AG09309 (cell line): ENCODE measurements at regions not wholly inside any gene's neighbourhood (a gene's known extent, or its start where the extent isn't known, plus 50 kb on each side); places are given as distances from the start of the nearest gene placed in this dataset.
"Not testable (repeated sequence)": the region's sequence is repeated elsewhere in the genome, so short reads cannot be mapped to it uniquely, and the experiment has no call there.

Source experiments
- DNase-seq: peaks from one replicate; pipeline ENCODE4 v3.0.0-alpha.2; 2010; ENCODE audit warnings: low read depth
- H3K4me3 ChIP-seq: 2 replicates; pipeline ENCODE4 v1.5.1; 2011; ENCODE audit warnings: mild to moderate bottlenecking, low read depth, low read length, moderate library complexity; ENCODE audit not compliant: control insufficient read depth
- TF ChIP-seq, protein P1 (sequence below): IDR thresholded peaks from 2 replicates; pipeline ENCODE4 v1.5.1; 2011; ENCODE audit warnings: mild to moderate bottlenecking, low read depth, low read length, inconsistent platforms; ENCODE audit not compliant: insufficient read depth, control insufficient read depth; ENCODE audit errors: missing control alignments

DNA sequence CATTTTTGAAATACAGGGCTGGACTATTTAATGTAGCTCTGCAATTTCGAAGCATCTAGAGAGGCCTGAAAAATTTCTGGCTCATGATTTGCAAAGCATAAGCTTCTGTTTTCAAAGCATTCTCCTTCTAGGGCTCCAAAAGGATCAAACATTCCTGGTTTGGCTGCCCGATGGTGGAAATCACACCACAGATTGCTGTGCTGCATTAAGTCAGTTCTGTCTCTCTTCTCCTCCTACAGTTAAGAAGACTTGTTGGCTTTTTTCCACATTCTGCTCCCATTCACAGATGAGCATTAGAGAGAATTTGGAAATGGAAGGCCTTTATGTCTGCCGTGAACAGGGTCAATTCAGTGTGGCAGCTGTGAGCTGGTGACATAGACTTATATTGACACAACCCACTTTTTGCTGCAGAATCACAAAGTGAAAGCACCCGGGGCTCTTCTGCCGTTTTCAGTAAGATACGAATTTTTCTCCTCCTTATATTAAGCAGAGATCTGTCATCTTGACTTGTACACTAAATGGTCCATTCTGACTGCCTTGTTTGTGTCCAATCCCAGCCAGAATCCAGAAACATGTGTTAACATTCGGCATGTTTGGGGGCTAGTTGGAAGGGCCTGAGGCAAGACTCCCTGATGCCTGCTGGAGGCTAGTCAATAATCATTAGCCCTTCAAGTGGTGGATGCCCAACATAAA, 330.8 kb upstream of the DEFB112 start:
- TF ChIP-seq, protein P1, sequence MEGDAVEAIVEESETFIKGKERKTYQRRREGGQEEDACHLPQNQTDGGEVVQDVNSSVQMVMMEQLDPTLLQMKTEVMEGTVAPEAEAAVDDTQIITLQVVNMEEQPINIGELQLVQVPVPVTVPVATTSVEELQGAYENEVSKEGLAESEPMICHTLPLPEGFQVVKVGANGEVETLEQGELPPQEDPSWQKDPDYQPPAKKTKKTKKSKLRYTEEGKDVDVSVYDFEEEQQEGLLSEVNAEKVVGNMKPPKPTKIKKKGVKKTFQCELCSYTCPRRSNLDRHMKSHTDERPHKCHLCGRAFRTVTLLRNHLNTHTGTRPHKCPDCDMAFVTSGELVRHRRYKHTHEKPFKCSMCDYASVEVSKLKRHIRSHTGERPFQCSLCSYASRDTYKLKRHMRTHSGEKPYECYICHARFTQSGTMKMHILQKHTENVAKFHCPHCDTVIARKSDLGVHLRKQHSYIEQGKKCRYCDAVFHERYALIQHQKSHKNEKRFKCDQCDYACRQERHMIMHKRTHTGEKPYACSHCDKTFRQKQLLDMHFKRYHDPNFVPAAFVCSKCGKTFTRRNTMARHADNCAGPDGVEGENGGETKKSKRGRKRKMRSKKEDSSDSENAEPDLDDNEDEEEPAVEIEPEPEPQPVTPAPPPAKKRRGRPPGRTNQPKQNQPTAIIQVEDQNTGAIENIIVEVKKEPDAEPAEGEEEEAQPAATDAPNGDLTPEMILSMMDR: no peak
- H3K4me3 ChIP-seq: no peak overlapping the region
- DNase-seq: no peak

DNA sequence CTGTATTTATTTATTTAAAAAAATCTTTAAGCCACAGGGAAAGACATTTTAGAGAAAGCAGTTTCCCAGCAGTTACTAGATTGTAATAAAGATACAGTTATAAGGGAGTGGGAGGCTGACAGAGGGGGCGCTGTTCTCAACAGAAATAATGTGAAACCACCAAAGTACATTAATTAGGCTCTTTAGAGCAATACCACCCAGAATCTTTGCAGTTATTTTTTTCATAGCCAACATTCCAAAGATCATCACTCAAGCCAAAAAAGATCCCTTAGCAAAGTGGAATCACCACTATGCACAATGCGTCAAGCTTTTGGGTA, 331.3 kb upstream of the DEFB112 start:
- no peak overlapping the region for H3K4me3 ChIP-seq
- no peak for DNase-seq
- TF ChIP-seq, protein P1: no peak

DNA sequence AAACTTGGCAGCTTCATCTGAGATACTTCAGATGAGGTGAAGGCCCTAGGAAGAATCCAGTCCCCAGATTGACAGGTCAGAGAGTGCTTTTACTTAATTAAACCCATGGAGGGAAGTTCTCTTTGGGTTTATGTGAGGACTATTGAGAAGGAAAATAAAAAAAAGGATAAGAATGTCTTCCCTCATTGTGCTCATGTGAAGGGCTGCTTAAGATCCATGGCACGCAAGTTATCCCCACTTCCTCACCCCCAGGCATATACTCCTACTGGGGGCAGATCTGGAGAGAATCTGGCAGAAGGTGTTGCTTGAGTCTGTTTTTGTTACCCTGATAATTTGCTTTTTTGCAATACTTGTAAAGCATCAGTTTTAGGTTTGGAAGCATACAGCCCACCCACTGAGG, 322.9 kb upstream of the TFAP2D start:
- no peak overlapping the region for H3K4me3 ChIP-seq
- no peak for DNase-seq

DNA sequence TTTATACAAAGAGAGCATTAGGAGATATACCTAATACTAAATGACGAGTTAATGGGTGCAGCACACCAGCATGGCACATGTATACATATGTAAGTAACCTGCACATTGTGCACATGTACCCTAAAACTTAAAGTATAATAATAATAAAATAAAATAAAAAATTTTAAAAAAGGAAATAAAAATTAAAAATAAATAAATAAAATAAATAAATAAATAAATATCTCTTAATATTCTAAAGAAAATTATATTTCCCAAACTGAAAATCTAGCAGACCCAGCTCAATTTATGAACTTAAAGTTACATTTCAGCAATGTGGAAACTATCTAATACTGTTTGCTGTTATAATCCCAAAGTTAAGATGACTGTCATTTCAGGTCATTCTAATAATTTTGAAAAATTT, 319.2 kb upstream of the TFAP2D start:
- DNase-seq, H3K4me3 ChIP-seq: not testable (repeated sequence)

More for the DNA sequence above, 322.9 kb upstream of the TFAP2D start:
- TF ChIP-seq, protein P1: no peak

DNA sequence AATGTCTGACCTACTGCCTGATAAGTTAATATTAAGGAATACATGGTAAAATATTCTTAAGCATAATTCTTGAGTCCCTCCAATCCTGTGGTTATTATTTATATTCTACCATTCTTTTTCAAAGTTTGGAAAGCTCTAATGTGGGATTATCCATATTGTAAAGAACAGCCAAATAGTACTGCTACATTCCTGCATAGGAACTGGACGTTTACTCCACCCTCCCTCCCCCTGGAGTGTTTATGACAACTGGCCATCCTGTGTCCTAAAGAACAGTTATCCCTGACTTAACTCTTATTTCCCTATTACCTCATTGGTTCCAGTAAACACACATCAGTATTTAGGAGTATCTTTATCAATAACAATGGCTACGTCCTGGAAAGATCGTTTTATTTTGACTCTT, 308.7 kb upstream of the TFAP2D start:
- no peak overlapping the region for H3K4me3 ChIP-seq
- TF ChIP-seq, protein P1: no peak
- DNase-seq: no peak

DNA sequence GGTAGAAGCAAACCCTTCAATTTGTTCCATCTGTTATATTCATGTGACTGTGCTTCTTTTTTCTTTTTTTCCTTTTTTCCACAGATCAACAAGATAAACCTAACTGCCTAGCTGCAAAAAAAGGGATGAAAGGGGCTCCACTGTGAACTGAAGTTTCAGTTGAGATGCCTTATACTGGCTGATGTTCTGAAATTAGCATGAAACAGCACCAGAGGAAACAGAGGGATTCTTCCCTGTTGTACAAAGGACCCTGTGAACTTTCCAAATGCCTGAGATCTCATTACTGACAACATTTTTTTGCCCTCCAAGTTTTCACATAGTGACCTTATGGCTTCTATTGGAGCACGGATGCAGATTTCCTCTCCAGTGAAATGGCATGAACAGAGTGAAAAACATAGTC, 302.7 kb upstream of the TFAP2D start:
- H3K4me3 ChIP-seq: no peak overlapping the region
- TF ChIP-seq, protein P1: no peak
- no peak for DNase-seq

DNA sequence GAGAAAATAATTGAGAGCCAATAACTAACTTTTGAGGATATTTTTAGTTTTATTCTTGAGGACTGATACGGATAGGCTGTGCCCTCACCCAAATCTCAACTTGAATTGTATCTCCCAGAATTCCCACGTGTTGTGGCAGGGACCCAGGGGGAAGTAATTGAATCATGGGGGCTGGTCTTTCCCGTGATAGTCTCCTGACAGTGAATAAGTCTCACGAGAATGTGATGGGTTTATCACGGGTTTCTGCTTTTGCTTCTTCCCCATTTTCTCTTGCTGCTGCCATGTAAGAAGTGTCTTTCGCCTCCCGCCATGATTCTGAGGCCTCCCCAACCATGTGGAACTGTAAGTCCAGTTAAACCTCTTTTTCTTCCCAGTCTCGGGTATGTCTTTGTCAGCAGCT, 292.3 kb upstream of the TFAP2D start:
- not testable (repeated sequence) for DNase-seq, H3K4me3 ChIP-seq

DNA sequence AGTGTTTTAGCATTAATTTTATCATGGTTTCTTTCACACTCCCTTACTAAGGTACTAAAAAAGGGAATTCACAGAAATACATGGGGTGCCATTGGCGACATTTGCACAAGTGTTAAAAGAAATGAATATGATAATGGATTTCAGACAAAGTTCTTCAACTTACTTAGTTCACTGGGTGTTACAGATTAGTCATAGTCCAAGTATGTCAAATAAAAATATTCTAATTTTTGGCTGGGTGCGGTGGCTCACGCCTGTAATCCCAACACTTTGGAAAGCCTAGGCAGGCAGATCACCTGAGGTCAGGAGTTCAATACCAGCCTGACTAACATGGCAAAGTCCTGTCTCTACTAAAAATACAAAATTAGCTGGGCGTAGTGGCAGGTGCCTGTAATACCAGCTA, 286.1 kb upstream of the TFAP2D start:
- DNase-seq: no peak
- no peak overlapping the region for H3K4me3 ChIP-seq
- TF ChIP-seq, protein P1: no peak
